ENCODE measurements at regions not wholly inside any gene's neighbourhood (a gene's known extent, or its start where the extent isn't known, plus 50 kb on each side); places are given as distances from the start of the nearest gene placed in this dataset.

GRCh38 chr14:101463566-101464171 lies 97.6 kb upstream of the DIO3 start:
- Histone ChIP-seq H3K36me3 (no peaks in the 10 kb centered on the region), H3K4me3 (ENCODE audit: low read depth in 1 of 2, low read length in 1 of 2) (no peak overlapping the region), H3K27me3 (peaks cover 47% of the 10 kb centered on the region), H3K27ac (no peak overlapping the region), H3K9me3 (no peaks in the 10 kb centered on the region), H3K4me1 (ENCODE audit: control insufficient read depth in 1 of 2, insufficient read depth in 1 of 2, low read depth in 1 of 2, low read length in 1 of 2) (no peaks in the 10 kb centered on the region)
- TF ChIP-seq CTCF (IDR thresholded peaks at IDR 0.05), result no peak

- no peak for TF ChIP-seq CTCF (IDR thresholded peaks at IDR 0.05)
- no peak overlapping the region for H3K27ac ChIP-seq
- no peak overlapping the region for H3K4me3 ChIP-seq (ENCODE audit: low read depth in 1 of 2, low read length in 1 of 2)
- no peaks in the 10 kb centered on the region for H3K36me3 ChIP-seq
- H3K4me1 ChIP-seq (ENCODE audit: control insufficient read depth in 1 of 2, insufficient read depth in 1 of 2, low read depth in 1 of 2, low read length in 1 of 2), result no peaks in the 10 kb centered on the region
- H3K27me3 ChIP-seq, result peaks cover 39% of the 10 kb centered on the region
- no peaks in the 10 kb centered on the region for H3K9me3 ChIP-seq
Observed at GRCh38 chr14:101464310-101464983, 96.8 kb upstream of the DIO3 start.

GRCh38 chr14:101464984-101465794 lies 96.1 kb upstream of the DIO3 start:
- Histone ChIP-seq H3K4me3 (ENCODE audit: low read depth in 1 of 2, low read length in 1 of 2) (no peak overlapping the region), H3K36me3 (no peaks in the 10 kb centered on the region), H3K9me3 (no peaks in the 10 kb centered on the region), H3K4me1 (ENCODE audit: control insufficient read depth in 1 of 2, insufficient read depth in 1 of 2, low read depth in 1 of 2, low read length in 1 of 2) (no peaks in the 10 kb centered on the region), H3K27me3 (peaks cover 32% of the 10 kb centered on the region), H3K27ac (no peak overlapping the region)
- TF ChIP-seq CTCF (IDR thresholded peaks at IDR 0.05), result no peak

GRCh38 chr14:101465795-101466448 lies 95.4 kb upstream of the DIO3 start:
- Histone ChIP-seq H3K9me3 (no peaks in the 10 kb centered on the region), H3K36me3 (no peaks in the 10 kb centered on the region), H3K4me3 (ENCODE audit: low read depth in 1 of 2, low read length in 1 of 2) (no peak overlapping the region), H3K27ac (no peak overlapping the region), H3K27me3 (peaks cover 24% of the 10 kb centered on the region), H3K4me1 (ENCODE audit: control insufficient read depth in 1 of 2, insufficient read depth in 1 of 2, low read depth in 1 of 2, low read length in 1 of 2) (no peaks in the 10 kb centered on the region)
- no peak for TF ChIP-seq CTCF (IDR thresholded peaks at IDR 0.05)

- TF ChIP-seq CTCF (IDR thresholded peaks at IDR 0.05), result no peak
- Histone ChIP-seq H3K27me3 (peaks cover 17% of the 10 kb centered on the region), H3K9me3 (no peaks in the 10 kb centered on the region), H3K27ac (no peak overlapping the region), H3K4me1 (ENCODE audit: control insufficient read depth in 1 of 2, insufficient read depth in 1 of 2, low read depth in 1 of 2, low read length in 1 of 2) (no peaks in the 10 kb centered on the region), H3K36me3 (no peaks in the 10 kb centered on the region), H3K4me3 (ENCODE audit: low read depth in 1 of 2, low read length in 1 of 2) (no peak overlapping the region)
Observed at GRCh38 chr14:101466456-101467180, 94.7 kb upstream of the DIO3 start.
